ENCODE measurements at regions not wholly inside any gene's neighbourhood (a gene's known extent, or its start where the extent isn't known, plus 50 kb on each side); places are given as distances from the start of the nearest gene placed in this dataset.

DNA sequence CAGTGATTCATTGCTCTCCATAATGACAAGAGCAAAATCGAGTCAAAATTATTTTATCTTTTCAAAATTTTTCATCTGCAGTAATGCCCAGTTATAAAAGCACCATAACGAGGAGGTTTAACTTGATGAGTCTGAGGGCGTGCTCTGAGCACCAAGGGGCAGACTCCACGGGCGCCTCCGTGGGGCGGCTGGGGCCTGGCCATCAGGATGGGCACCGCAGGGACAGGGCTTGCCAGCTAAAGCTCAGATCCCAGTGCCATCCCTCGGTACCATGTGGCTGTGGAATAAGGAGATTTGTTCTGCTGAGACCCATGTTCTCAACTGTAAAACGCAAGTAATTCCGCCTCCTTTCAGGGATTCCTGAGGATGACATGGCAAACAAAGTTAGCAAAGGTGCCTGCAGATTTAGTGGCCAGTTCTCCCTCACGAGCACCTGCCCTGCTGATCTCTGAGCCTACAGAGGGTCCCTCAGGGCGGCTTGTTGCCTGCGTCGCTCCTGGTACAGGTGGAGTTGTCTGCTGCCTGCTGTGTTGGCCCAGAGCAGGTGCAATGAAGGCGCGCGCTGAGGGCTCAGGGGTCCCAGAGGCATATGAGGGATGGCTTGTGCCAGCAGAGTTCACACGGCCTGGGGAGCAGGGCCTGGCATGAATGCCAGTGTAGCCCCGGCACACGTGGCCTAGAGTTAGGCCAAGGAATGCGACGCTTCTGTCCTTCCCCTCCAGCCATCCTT lies 584.4 kb downstream of the TCERG1L start (continued):
- TF ChIP-seq ZNF462 (CRISPR knock-in tag; IDR thresholded peaks at IDR 0.05) = no peak
- no peak for TF ChIP-seq EZH2phosphoT487 (IDR thresholded peaks at IDR 0.05; ENCODE audit: unreplicated experiment)
- TF ChIP-seq JUNB (IDR thresholded peaks at IDR 0.05; ENCODE audit: unreplicated experiment) = no peak
- TF ChIP-seq ZNF114 (CRISPR knock-in tag; IDR thresholded peaks at IDR 0.05) = no peak
- TF ChIP-seq, protein P1, sequence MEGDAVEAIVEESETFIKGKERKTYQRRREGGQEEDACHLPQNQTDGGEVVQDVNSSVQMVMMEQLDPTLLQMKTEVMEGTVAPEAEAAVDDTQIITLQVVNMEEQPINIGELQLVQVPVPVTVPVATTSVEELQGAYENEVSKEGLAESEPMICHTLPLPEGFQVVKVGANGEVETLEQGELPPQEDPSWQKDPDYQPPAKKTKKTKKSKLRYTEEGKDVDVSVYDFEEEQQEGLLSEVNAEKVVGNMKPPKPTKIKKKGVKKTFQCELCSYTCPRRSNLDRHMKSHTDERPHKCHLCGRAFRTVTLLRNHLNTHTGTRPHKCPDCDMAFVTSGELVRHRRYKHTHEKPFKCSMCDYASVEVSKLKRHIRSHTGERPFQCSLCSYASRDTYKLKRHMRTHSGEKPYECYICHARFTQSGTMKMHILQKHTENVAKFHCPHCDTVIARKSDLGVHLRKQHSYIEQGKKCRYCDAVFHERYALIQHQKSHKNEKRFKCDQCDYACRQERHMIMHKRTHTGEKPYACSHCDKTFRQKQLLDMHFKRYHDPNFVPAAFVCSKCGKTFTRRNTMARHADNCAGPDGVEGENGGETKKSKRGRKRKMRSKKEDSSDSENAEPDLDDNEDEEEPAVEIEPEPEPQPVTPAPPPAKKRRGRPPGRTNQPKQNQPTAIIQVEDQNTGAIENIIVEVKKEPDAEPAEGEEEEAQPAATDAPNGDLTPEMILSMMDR (conservative IDR thresholded peaks at IDR 0.05; ENCODE audit: low read depth in 2 of 2) = no peak
- no peak for TF ChIP-seq NANOG (IDR thresholded peaks at IDR 0.05; ENCODE audit: borderline replicate concordance)
- no peak for TF ChIP-seq ZNF331 (CRISPR knock-in tag; IDR thresholded peaks at IDR 0.05; ENCODE audit: low read depth)
- TF ChIP-seq STAT1 (IDR thresholded peaks at IDR 0.05; ENCODE audit: unreplicated experiment) = no peak
- TF ChIP-seq, protein P2, sequence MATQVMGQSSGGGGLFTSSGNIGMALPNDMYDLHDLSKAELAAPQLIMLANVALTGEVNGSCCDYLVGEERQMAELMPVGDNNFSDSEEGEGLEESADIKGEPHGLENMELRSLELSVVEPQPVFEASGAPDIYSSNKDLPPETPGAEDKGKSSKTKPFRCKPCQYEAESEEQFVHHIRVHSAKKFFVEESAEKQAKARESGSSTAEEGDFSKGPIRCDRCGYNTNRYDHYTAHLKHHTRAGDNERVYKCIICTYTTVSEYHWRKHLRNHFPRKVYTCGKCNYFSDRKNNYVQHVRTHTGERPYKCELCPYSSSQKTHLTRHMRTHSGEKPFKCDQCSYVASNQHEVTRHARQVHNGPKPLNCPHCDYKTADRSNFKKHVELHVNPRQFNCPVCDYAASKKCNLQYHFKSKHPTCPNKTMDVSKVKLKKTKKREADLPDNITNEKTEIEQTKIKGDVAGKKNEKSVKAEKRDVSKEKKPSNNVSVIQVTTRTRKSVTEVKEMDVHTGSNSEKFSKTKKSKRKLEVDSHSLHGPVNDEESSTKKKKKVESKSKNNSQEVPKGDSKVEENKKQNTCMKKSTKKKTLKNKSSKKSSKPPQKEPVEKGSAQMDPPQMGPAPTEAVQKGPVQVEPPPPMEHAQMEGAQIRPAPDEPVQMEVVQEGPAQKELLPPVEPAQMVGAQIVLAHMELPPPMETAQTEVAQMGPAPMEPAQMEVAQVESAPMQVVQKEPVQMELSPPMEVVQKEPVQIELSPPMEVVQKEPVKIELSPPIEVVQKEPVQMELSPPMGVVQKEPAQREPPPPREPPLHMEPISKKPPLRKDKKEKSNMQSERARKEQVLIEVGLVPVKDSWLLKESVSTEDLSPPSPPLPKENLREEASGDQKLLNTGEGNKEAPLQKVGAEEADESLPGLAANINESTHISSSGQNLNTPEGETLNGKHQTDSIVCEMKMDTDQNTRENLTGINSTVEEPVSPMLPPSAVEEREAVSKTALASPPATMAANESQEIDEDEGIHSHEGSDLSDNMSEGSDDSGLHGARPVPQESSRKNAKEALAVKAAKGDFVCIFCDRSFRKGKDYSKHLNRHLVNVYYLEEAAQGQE (IDR thresholded peaks at IDR 0.05; ENCODE audit: unreplicated experiment) = no peak

Data from GM23338 (cell line).